Naive B cell (primary cell): ENCODE measurements at regions not wholly inside any gene's neighbourhood (a gene's known extent, or its start where the extent isn't known, plus 50 kb on each side); places are given as distances from the start of the nearest gene placed in this dataset.
"Not testable (repeated sequence)": the region's sequence is repeated elsewhere in the genome, so short reads cannot be mapped to it uniquely, and the experiment has no call there.

Experiments
- ATAC-seq, 2 donors: fragments of 150-1000 bp; cut with Tn5 transposase; 2 replicates each; pipeline ENCODE4 v1.10.0; 2021; ENCODE audit warnings: low read depth in 2 of 2, mild to moderate bottlenecking in 2 of 2, moderate library complexity in 2 of 2
- DNase-seq: peaks from one replicate; pipeline ENCODE4 v3.0.0; 2022
- H3K27ac Mint-ChIP-seq, 6 donors: one replicate each; pipeline ENCODE4 v1.8.0; 2020 to 2022; ENCODE audit warnings: mild to moderate bottlenecking in 6 of 6, mixed read lengths in 6 of 6, moderate library complexity in 5 of 6, inconsistent platforms in 2 of 6
- H3K27me3 Mint-ChIP-seq, 3 donors: one replicate each; pipeline ENCODE4 v1.8.0; 2021 to 2022; ENCODE audit warnings: mixed read lengths in 3 of 3, mild to moderate bottlenecking in 1 of 3
- H3K36me3 Mint-ChIP-seq, 2 donors: one replicate each; pipeline ENCODE4 v1.8.0; 2020 to 2022; ENCODE audit warnings: mixed read lengths in 2 of 2, inconsistent platforms in 1 of 2, mild to moderate bottlenecking in 1 of 2
- H3K4me1 Mint-ChIP-seq, 3 donors: one replicate each; pipeline ENCODE4 v1.8.0; 2020 to 2022; ENCODE audit warnings: mixed read lengths in 3 of 3, inconsistent platforms in 1 of 3, mild to moderate bottlenecking in 1 of 3, moderate library complexity in 1 of 3
- H3K4me3 Mint-ChIP-seq, 8 donors: one replicate each; pipeline ENCODE4 v1.8.0; 2020 to 2022; ENCODE audit warnings: mild to moderate bottlenecking in 8 of 8, mixed read lengths in 8 of 8, moderate library complexity in 8 of 8, inconsistent platforms in 2 of 8
- H3K9me3 Mint-ChIP-seq, 7 donors: one replicate each; pipeline ENCODE4 v1.8.0; 2020 to 2022; ENCODE audit warnings: mixed read lengths in 7 of 7, mild to moderate bottlenecking in 5 of 7, inconsistent platforms in 2 of 7, moderate library complexity in 1 of 7

DNA sequence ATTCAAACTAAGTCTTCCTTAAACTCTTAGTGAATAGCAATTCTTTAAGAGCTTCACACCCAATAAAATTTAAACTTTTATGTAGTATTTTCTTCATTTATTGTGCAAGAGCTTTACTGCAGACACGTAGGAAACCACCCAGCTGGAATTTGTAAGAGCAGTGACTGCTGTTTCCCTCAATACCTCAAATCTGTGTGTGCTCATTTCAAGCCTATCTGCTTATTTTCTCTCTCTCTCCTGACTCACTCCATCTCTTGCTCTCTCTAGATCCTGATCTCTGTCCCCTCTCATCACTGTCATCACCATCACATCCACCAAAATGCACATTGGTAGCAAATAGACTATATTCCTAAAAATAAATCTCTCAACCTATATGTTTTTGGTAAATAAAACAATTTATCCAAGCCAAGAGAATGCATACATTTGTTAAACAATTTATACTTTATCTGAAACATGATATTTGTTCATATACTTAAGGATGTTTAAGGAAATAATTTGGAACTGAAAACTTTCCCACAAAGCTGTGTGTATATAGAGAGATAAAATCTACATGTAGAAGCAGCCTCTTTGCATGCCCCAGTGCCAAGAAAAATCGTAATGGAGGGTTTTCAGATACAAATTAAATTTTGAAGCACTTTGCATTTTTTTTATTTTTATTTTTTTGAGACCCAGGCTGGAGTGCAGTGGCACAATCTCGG is 273.0 kb downstream of the TFAP2A start:
- DNase-seq (no peak), ATAC-seq (no peak)
- Mint-ChIP-seq H3K27ac (no peak overlapping the region), H3K4me1 (peaks cover 0 to 5% (median 0%) of the 10 kb centered on the region in 3 donors), H3K4me3 (no peak overlapping the region), H3K36me3 (no peaks in the 10 kb centered on the region), H3K27me3 (peaks cover 0 to 10% (median 0%) of the 10 kb centered on the region in 3 donors), H3K9me3 (peaks cover 0 to 12% (median 3%) of the 10 kb centered on the region in 7 donors)

DNA sequence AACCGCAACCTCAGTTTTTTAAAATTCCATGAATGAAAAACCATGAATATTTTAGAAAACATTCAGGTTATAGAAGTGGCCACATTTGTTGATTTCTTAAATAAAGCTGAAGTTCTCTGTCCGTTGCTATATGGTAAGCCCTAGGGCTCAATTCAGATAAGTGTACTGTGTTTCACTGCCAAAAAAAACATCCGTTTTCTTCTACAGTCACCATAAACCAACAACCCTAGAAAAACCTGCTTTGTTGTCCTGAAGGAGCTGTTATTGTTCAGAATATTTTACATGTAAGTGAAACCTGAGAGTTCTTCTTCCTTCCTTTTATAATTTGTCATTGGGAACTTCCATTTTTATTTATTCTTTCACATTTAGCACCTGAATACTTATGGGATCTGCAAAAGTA is 274.1 kb downstream of the TFAP2A start:
- DNase-seq = no peak
- Mint-ChIP-seq H3K4me3 (no peak overlapping the region), H3K27ac (no peak overlapping the region), H3K27me3 (peaks cover 0 to 10% (median 0%) of the 10 kb centered on the region in 3 donors), H3K9me3 (peaks cover 0 to 12% (median 3%) of the 10 kb centered on the region in 7 donors), H3K36me3 (no peaks in the 10 kb centered on the region), H3K4me1 (no peaks in the 10 kb centered on the region)
- no peak for ATAC-seq

GRCh38 chr6:10140136-10140535 is 274.7 kb downstream of the TFAP2A start:
- peaks cover 0 to 10% (median 0%) of the 10 kb centered on the region in 3 donors for H3K27me3 Mint-ChIP-seq
- no peak for ATAC-seq
- no peaks in the 10 kb centered on the region for H3K4me1 Mint-ChIP-seq
- no peaks in the 10 kb centered on the region for H3K36me3 Mint-ChIP-seq
- DNase-seq = no peak
- H3K27ac Mint-ChIP-seq = no peak overlapping the region
- H3K4me3 Mint-ChIP-seq = no peak overlapping the region
- peaks cover 0 to 12% (median 5%) of the 10 kb centered on the region in 7 donors for H3K9me3 Mint-ChIP-seq

GRCh38 chr6:10138917-10139316 is 276.0 kb downstream of the TFAP2A start:
- H3K4me1 Mint-ChIP-seq = no peaks in the 10 kb centered on the region

GRCh38 chr6:10136636-10137035 is 278.2 kb downstream of the TFAP2A start:
- H3K4me1 Mint-ChIP-seq = no peaks in the 10 kb centered on the region
- ATAC-seq (no peak), DNase-seq (no peak)
- H3K9me3 Mint-ChIP-seq = peaks cover 0 to 16% (median 7%) of the 10 kb centered on the region in 7 donors
- no peak overlapping the region for H3K4me3 Mint-ChIP-seq
- H3K27ac Mint-ChIP-seq = no peak overlapping the region
- peaks cover 0 to under 1% (median 0%) of the 10 kb centered on the region in 3 donors for H3K27me3 Mint-ChIP-seq
- no peaks in the 10 kb centered on the region for H3K36me3 Mint-ChIP-seq

More at GRCh38 chr6:10138917-10139316, 276.0 kb downstream of the TFAP2A start:
- no peak overlapping the region for H3K4me3 Mint-ChIP-seq
- peaks cover 0 to 13% (median 6%) of the 10 kb centered on the region in 7 donors for H3K9me3 Mint-ChIP-seq
- no peak overlapping the region for H3K27ac Mint-ChIP-seq
- H3K36me3 Mint-ChIP-seq = no peaks in the 10 kb centered on the region
- DNase-seq (no peak), ATAC-seq (no peak)
- H3K27me3 Mint-ChIP-seq = peaks cover 0 to 10% (median 0%) of the 10 kb centered on the region in 3 donors

GRCh38 chr6:10134185-10134584 is 280.7 kb downstream of the TFAP2A start:
- not testable (repeated sequence) for H3K27me3 Mint-ChIP-seq, ATAC-seq, DNase-seq, H3K36me3 Mint-ChIP-seq, H3K4me1 Mint-ChIP-seq, H3K27ac Mint-ChIP-seq, H3K4me3 Mint-ChIP-seq
- peaks cover 0 to 22% (median 6%) of the 10 kb centered on the region in 7 donors for H3K9me3 Mint-ChIP-seq

DNA sequence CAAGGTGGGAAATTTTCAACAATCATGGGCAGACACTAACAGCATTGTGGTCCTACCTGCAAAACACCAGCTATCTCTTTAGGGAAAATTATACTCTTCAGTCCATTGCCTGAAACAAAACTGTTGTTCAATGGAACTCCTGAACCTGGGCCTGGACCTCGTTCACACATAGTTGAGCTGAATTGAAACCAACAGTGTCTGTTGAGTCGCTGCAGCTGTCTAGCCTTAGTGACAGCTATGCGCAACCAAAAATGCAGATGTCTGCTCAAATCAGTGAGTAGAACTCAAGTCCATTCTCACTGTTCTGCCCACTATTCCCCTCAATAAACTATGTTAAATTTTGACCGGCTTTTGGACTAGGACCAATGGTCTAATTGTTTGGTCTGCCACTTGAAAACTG is 286.2 kb downstream of the TFAP2A start:
- Mint-ChIP-seq H3K4me1 (no peaks in the 10 kb centered on the region), H3K9me3 (peaks cover 0 to 21% (median 3%) of the 10 kb centered on the region in 7 donors), H3K4me3 (no peak overlapping the region), H3K27ac (no peak overlapping the region), H3K27me3 (peaks cover 0 to 6% (median 0%) of the 10 kb centered on the region in 3 donors), H3K36me3 (no peaks in the 10 kb centered on the region)
- no peak for ATAC-seq
- no peak for DNase-seq

DNA sequence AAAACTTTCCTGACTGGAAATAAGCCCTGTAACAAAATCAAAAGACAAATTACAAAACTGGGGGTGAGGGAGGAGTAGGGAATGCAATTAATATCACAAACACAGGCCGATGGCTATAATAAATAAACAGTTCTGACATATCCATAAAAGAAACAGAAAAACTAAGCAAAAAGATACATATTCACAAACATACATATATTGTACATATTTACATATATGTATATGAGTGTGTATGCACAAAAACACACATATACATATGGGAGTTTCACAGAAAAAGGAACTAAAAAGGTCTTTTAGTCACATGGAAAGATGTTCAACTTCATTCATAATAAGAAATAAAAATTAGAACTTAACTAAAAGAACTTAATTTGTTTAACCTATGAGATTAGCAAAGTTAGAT is 292.7 kb downstream of the TFAP2A start:
- no peaks in the 10 kb centered on the region for H3K4me1 Mint-ChIP-seq
- no peak overlapping the region for H3K27ac Mint-ChIP-seq
- peaks cover 0 to 17% (median 2%) of the 10 kb centered on the region in 7 donors for H3K9me3 Mint-ChIP-seq

DNA sequence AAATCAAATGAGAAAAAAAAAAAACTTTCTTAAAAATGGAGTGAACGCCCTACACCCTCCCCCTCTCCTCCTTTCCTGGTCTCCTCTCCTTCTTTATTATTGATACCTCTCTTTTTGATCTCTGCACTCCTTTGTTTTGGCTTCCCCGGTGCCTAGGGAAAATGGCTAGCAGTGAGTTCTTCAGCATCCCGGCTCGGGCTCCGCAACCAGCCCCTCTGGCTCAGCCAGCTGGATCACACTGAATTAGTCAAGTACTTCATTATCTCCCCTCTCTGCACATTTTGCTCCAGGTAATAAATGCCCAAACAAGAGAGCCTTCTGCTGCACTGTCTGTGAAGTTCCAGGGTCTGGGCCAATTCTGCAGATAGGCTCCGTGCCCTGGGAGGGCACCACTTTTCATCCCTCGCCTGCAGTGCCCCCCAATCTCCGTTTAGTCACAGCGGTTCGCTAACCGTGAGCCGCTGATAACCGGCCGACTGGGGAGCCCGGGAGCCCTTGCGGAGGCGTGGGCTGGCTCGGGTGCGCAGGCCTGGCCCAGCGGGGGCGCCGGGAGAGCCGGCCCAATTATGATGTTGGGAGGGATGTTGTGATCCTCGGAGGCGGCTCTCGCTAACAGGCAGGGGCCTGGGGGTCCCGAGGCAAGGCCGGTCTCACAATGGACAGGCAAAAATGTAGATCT is 301.9 kb downstream of the TFAP2A start:
- Mint-ChIP-seq H3K4me3 (no peak overlapping the region), H3K27ac (no peak overlapping the region), H3K27me3 (peaks cover 6 to 30% (median 15%) of the 10 kb centered on the region in 3 donors), H3K4me1 (no peaks in the 10 kb centered on the region), H3K9me3 (peaks cover 0 to 14% (median 0%) of the 10 kb centered on the region in 7 donors), H3K36me3 (no peaks in the 10 kb centered on the region)
- ATAC-seq = no peak
- DNase-seq = no peak

More for the DNA sequence above, 292.7 kb downstream of the TFAP2A start:
- Mint-ChIP-seq H3K27me3 (peaks cover 0 to 6% (median 0%) of the 10 kb centered on the region in 3 donors), H3K36me3 (no peaks in the 10 kb centered on the region), H3K4me3 (no peak overlapping the region)
- ATAC-seq = no peak
- no peak for DNase-seq

DNA sequence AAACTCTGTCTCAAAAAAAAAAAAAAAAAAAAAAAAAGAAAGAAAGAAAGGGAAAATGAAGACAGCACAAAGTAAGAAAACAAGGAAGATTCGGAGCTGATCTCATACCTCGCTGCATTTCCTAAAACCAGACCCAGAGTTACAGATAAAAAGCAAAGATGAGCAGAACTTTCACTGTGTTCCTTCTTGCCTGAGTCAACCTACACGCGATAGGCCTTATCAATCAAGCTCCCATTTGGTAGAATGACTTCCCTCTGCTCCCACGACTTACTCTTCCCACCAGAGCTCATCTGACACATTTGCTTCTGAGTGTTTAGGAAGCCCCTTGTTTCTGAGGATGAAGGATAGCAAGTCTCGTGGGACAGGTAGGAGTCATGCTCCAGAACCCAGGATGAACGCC is 302.9 kb downstream of the TFAP2A start:
- Mint-ChIP-seq H3K4me1 (no peaks in the 10 kb centered on the region), H3K4me3 (peak overlapping the region in 1 of 8 donors; percentile 41), H3K27ac (no peak overlapping the region), H3K9me3 (peaks cover 0 to 9% (median 0%) of the 10 kb centered on the region in 7 donors), H3K27me3 (peaks cover 6 to 30% (median 15%) of the 10 kb centered on the region in 3 donors), H3K36me3 (no peaks in the 10 kb centered on the region)
- DNase-seq = no peak
- no peak for ATAC-seq

DNA sequence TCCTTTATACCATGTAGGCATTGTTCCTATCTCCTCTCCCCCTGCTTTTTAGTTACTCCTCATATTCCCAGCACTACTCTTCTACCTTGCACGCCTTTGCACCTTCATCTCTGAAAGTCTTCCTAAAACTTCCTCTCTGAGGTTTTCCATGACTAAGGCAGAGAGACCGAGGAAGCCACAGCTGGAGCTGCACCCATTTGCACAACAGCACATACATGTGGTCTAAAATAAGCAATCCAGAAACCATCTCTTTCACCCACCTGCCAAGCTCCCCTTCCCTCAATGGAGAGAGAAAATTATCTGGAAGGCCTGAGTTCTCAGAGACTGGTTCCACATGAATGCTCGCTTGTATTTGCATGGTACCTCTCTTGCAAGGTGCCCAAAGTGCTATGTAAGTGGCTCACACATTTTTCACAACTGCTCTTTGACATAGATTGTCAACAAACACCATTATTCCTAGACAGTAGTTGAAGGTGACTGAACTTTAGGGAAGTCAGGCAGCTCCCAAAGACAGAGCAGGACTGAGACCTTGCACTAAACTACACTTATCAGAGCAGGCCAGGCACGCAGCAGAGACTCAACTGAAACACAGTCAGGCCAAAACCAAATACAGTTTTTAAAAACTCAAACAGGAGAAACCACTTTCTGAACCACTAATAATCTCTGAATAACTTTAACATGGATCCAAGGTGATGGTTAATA is 313.2 kb downstream of the TFAP2A start:
- ATAC-seq (no peak), DNase-seq (no peak)
- Mint-ChIP-seq H3K36me3 (no peaks in the 10 kb centered on the region), H3K4me3 (no peak overlapping the region), H3K27ac (no peak overlapping the region), H3K4me1 (no peaks in the 10 kb centered on the region), H3K27me3 (peaks cover 0 to 4% (median 0%) of the 10 kb centered on the region in 3 donors), H3K9me3 (peaks cover 0 to 5% (median 0%) of the 10 kb centered on the region in 7 donors)

GRCh38 chr6:10099529-10100140 is 315.2 kb downstream of the TFAP2A start:
- peaks cover 0 to 9% (median 3%) of the 10 kb centered on the region in 7 donors for H3K9me3 Mint-ChIP-seq
- H3K27me3 Mint-ChIP-seq = peaks cover 0 to 4% (median 0%) of the 10 kb centered on the region in 3 donors
- no peaks in the 10 kb centered on the region for H3K4me1 Mint-ChIP-seq
- no peak overlapping the region for H3K4me3 Mint-ChIP-seq
- H3K27ac Mint-ChIP-seq = no peak overlapping the region
- no peak for DNase-seq
- no peaks in the 10 kb centered on the region for H3K36me3 Mint-ChIP-seq
- ATAC-seq = no peak
